ENCODE measurements at regions not wholly inside any gene's neighbourhood (a gene's known extent, or its start where the extent isn't known, plus 50 kb on each side); places are given as distances from the start of the nearest gene placed in this dataset.
"Not testable (repeated sequence)": the region's sequence is repeated elsewhere in the genome, so short reads cannot be mapped to it uniquely, and the experiment has no call there.

- no peak for DNase-seq
- Histone ChIP-seq H3K27ac (no peak overlapping the region; the same call in 1 of the 2 replicates), H3K27me3 (ENCODE audit: insufficient read depth, low read depth, severe bottlenecking) (no peaks in the 10 kb centered on the region), H3K9me3 (ENCODE audit: severe bottlenecking) (no peaks in the 10 kb centered on the region), H3K36me3 (no peaks in the 10 kb centered on the region), H3K4me3 (ENCODE audit: low read depth, low read length) (no peak overlapping the region)
- TF ChIP-seq CTCF (IDR thresholded peaks at IDR 0.05; ENCODE audit: low read depth, low read length), result no peak
Observed at GRCh38 chr15:77830051-77830468, 197.3 kb upstream of the LINGO1 start.

- H3K27ac ChIP-seq; H3K9me3 ChIP-seq (ENCODE audit: severe bottlenecking); H3K36me3 ChIP-seq; H3K27me3 ChIP-seq (ENCODE audit: insufficient read depth, low read depth, severe bottlenecking); H3K4me3 ChIP-seq (ENCODE audit: low read depth, low read length); DNase-seq: not testable (repeated sequence)
Observed at GRCh38 chr15:77829331-77829730, 196.6 kb upstream of the LINGO1 start.

GRCh38 chr15:77827860-77828259 is 195.1 kb upstream of the LINGO1 start:
- DNase-seq, result no peak
- H3K27ac ChIP-seq, result no peak overlapping the region
- no peaks in the 10 kb centered on the region for H3K9me3 ChIP-seq (ENCODE audit: severe bottlenecking)
- H3K4me3 ChIP-seq (ENCODE audit: low read depth, low read length), result no peak overlapping the region
- H3K27me3 ChIP-seq (ENCODE audit: insufficient read depth, low read depth, severe bottlenecking), result no peaks in the 10 kb centered on the region
- H3K36me3 ChIP-seq, result no peaks in the 10 kb centered on the region
- no peak for TF ChIP-seq CTCF (IDR thresholded peaks at IDR 0.05; ENCODE audit: low read depth, low read length)

- Histone ChIP-seq H3K36me3 (no peaks in the 10 kb centered on the region), H3K9me3 (ENCODE audit: severe bottlenecking) (no peaks in the 10 kb centered on the region), H3K27ac (peak overlapping the region; percentile 76), H3K4me3 (ENCODE audit: low read depth, low read length) (no peak overlapping the region), H3K27me3 (ENCODE audit: insufficient read depth, low read depth, severe bottlenecking) (no peaks in the 10 kb centered on the region)
- DNase-seq, result no peak
- TF ChIP-seq CTCF (IDR thresholded peaks at IDR 0.05; ENCODE audit: low read depth, low read length), result no peak
Observed at GRCh38 chr15:77826006-77826695, 193.4 kb upstream of the LINGO1 start.

DNA sequence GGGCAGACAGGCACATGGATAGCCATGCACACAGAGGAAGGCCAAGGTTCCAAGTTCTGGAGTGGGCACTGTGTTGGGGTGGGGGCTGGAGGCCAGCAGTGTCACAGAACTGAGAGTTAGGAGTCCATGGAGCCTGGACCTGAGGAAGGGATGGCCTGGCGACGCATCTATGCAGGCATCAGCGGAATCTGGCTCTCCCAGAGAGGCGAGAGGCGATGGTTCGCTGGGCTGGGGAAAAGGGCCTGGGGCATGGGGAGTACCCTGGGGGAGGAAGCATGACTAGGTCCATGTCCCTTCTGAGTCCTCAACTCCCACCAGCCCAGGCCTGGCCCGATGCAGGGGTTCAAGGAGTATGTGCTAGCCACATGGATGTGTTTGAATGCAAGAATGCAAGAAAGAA is 192.8 kb upstream of the LINGO1 start:
- Histone ChIP-seq H3K36me3 (no peaks in the 10 kb centered on the region), H3K9me3 (ENCODE audit: severe bottlenecking) (no peaks in the 10 kb centered on the region), H3K4me3 (ENCODE audit: low read depth, low read length) (no peak overlapping the region), H3K27me3 (ENCODE audit: insufficient read depth, low read depth, severe bottlenecking) (no peaks in the 10 kb centered on the region), H3K27ac (peak overlapping the region; percentile 76)
- no peak for TF ChIP-seq CTCF (IDR thresholded peaks at IDR 0.05; ENCODE audit: low read depth, low read length)
- DNase-seq, result no peak

- Histone ChIP-seq H3K9me3 (ENCODE audit: severe bottlenecking) (no peaks in the 10 kb centered on the region), H3K27ac (peak overlapping the region; percentile 76), H3K27me3 (ENCODE audit: insufficient read depth, low read depth, severe bottlenecking) (no peaks in the 10 kb centered on the region), H3K36me3 (no peaks in the 10 kb centered on the region), H3K4me3 (ENCODE audit: low read depth, low read length) (no peak overlapping the region)
- no peak for DNase-seq
- no peak for TF ChIP-seq CTCF (IDR thresholded peaks at IDR 0.05; ENCODE audit: low read depth, low read length)
Observed at GRCh38 chr15:77825252-77825542, 192.5 kb upstream of the LINGO1 start.
